ENCODE measurements at regions not wholly inside any gene's neighbourhood (a gene's known extent, or its start where the extent isn't known, plus 50 kb on each side); places are given as distances from the start of the nearest gene placed in this dataset.

GRCh38 chr7:98483964-98484545, 83.2 kb upstream of the BAIAP2L1 start:
- Histone ChIP-seq H3F3A (ENCODE audit: low read length, unreplicated experiment) (no peaks in the 10 kb centered on the region), H3K27ac (ENCODE audit: low read length) (no peak overlapping the region), H3K36me3 (ENCODE audit: low read depth, low read length) (no peaks in the 10 kb centered on the region), H3K4me3 (ENCODE audit: low read length) (no peak overlapping the region), H3K9me3 (ENCODE audit: low read length) (no peaks in the 10 kb centered on the region), H4K20me1 (ENCODE audit: low read length) (no peaks in the 10 kb centered on the region), H2AFZ (ENCODE audit: low read length) (no peak overlapping the region), H3K4me1 (ENCODE audit: insufficient read depth, low read length) (no peaks in the 10 kb centered on the region), H3K9me2 (replicated peaks; ENCODE audit: low read length) (no peaks in the 10 kb centered on the region), H3K4me2 (ENCODE audit: low read length) (no peak overlapping the region), H3K79me2 (ENCODE audit: low read length) (no peaks in the 10 kb centered on the region), H3K27me3 (ENCODE audit: low read length) (no peaks in the 10 kb centered on the region; the same call in 1 of the 2 replicates), H3K9ac (ENCODE audit: low read length) (no peak overlapping the region)
- ATAC-seq (no peak), DNase-seq (no peak)
- no peak for TF ChIP-seq EZH2 (IDR thresholded peaks at IDR 0.05; ENCODE audit: low read length, unreplicated experiment)
- TF ChIP-seq EZH2phosphoT487 (IDR thresholded peaks at IDR 0.05; ENCODE audit: borderline replicate concordance, low read length): no peak
- TF ChIP-seq CTCF (conservative IDR thresholded peaks at IDR 0.05; ENCODE audit: low read depth, low read length): no peak
- ChIA-PET CTCF (no interaction called here), POLR2A (ENCODE audit: unreplicated experiment) (no interaction called here)
- intact Hi-C loops (cut with micrococcal nuclease): no loop called here
- BruUV-seq (replicated peaks): no TSS peak

GRCh38 chr7:98483276-98483963, 82.5 kb upstream of the BAIAP2L1 start:
- ATAC-seq: no peak
- no peak for DNase-seq
- Histone ChIP-seq H3K9me2 (replicated peaks; ENCODE audit: low read length) (no peaks in the 10 kb centered on the region), H3K79me2 (ENCODE audit: low read length) (no peaks in the 10 kb centered on the region), H3F3A (ENCODE audit: low read length, unreplicated experiment) (no peaks in the 10 kb centered on the region), H3K4me2 (ENCODE audit: low read length) (no peak overlapping the region), H3K27ac (ENCODE audit: low read length) (no peak overlapping the region), H3K36me3 (ENCODE audit: low read depth, low read length) (no peaks in the 10 kb centered on the region), H3K4me3 (ENCODE audit: low read length) (no peak overlapping the region), H3K9me3 (ENCODE audit: low read length) (no peaks in the 10 kb centered on the region), H3K27me3 (ENCODE audit: low read length) (no peaks in the 10 kb centered on the region; the same call in 1 of the 2 replicates), H4K20me1 (ENCODE audit: low read length) (no peaks in the 10 kb centered on the region), H3K9ac (ENCODE audit: low read length) (no peak overlapping the region), H2AFZ (ENCODE audit: low read length) (no peak overlapping the region), H3K4me1 (ENCODE audit: insufficient read depth, low read length) (no peaks in the 10 kb centered on the region)
- ChIA-PET CTCF (no interaction called here), POLR2A (ENCODE audit: unreplicated experiment) (no interaction called here)
- intact Hi-C loops (cut with micrococcal nuclease): no loop called here
- TF ChIP-seq EZH2 (IDR thresholded peaks at IDR 0.05; ENCODE audit: low read length, unreplicated experiment): no peak
- no peak for TF ChIP-seq EZH2phosphoT487 (IDR thresholded peaks at IDR 0.05; ENCODE audit: borderline replicate concordance, low read length)
- no TSS peak for BruUV-seq (replicated peaks)

GRCh38 chr7:98479318-98479717, 78.4 kb upstream of the BAIAP2L1 start:
- no peak overlapping the region for H3K9ac ChIP-seq (ENCODE audit: low read length)
- no peak for TF ChIP-seq CTCF (conservative IDR thresholded peaks at IDR 0.05; ENCODE audit: low read depth, low read length)
- TF ChIP-seq EZH2phosphoT487 (IDR thresholded peaks at IDR 0.05; ENCODE audit: borderline replicate concordance, low read length): no peak
- TF ChIP-seq EZH2 (IDR thresholded peaks at IDR 0.05; ENCODE audit: low read length, unreplicated experiment): no peak
- DNase-seq (no peak), ATAC-seq (no peak)
- no peaks in the 10 kb centered on the region for H3K9me3 ChIP-seq (ENCODE audit: low read length)
- intact Hi-C loops (cut with micrococcal nuclease): no loop called here
- no peak overlapping the region for H3K4me3 ChIP-seq (ENCODE audit: low read length)
- H3K27ac ChIP-seq (ENCODE audit: low read length): no peak overlapping the region
- no peak overlapping the region for H3K4me2 ChIP-seq (ENCODE audit: low read length)
- no peaks in the 10 kb centered on the region for H4K20me1 ChIP-seq (ENCODE audit: low read length)
- no peaks in the 10 kb centered on the region for H3K4me1 ChIP-seq (ENCODE audit: insufficient read depth, low read length)
- no peaks in the 10 kb centered on the region; the same call in 1 of the 2 replicates for H3K27me3 ChIP-seq (ENCODE audit: low read length)
- POLR2A ChIA-PET (ENCODE audit: unreplicated experiment): no interaction called here
- no peaks in the 10 kb centered on the region for H3K79me2 ChIP-seq (ENCODE audit: low read length)
- no peaks in the 10 kb centered on the region for H3K36me3 ChIP-seq (ENCODE audit: low read depth, low read length)
- BruUV-seq (replicated peaks): no TSS peak
- CTCF ChIA-PET: no interaction called here
- H3F3A ChIP-seq (ENCODE audit: low read length, unreplicated experiment): no peaks in the 10 kb centered on the region
- H3K9me2 ChIP-seq (replicated peaks; ENCODE audit: low read length): no peaks in the 10 kb centered on the region
- H2AFZ ChIP-seq (ENCODE audit: low read length): no peak overlapping the region

Data from PC-3 (cell line).